Adrenal gland (tissue), 9 donors: ENCODE measurements at regions not wholly inside any gene's neighbourhood (a gene's known extent, or its start where the extent isn't known, plus 50 kb on each side); places are given as distances from the start of the nearest gene placed in this dataset.

Experiments
- DNase-seq, 7 donors: peaks; one replicate each; pipeline ENCODE4 v3.0.0-alpha.2; 2019 to 2020
- H3K27ac ChIP-seq, 5 donors: fragments of 200-600 bp; sonication (generic) in 4 of 5; 1 replicate in 3 of 5; 2 replicates in 2 of 5; pipeline versions ENCODE4 v1.5.1 to v1.8.0; 2016 to 2020; ENCODE audit warnings: mild to moderate bottlenecking in 1 of 5
- H3K27me3 ChIP-seq: fragments of 200-600 bp; 2 replicates; pipeline ENCODE4 v1.8.0; 2021
- H3K36me3 ChIP-seq, 2 donors: fragments of 200-600 bp; replicated peaks in 1 of 2; 1 replicate in 1 of 2; 2 replicates in 1 of 2; pipeline versions ENCODE4 v1.5.1 to v1.8.0; 2018 to 2022
- H3K4me1 ChIP-seq, 2 donors: fragments of 200-600 bp; replicated peaks in 1 of 2; 1 replicate in 1 of 2; 2 replicates in 1 of 2; pipeline versions ENCODE4 v1.5.1 to v1.8.0; 2018 to 2021
- H3K4me3 ChIP-seq, 4 donors: fragments of 200-600 bp; sonication (generic) in 3 of 4; one replicate each; pipeline ENCODE4 v1.5.1; 2016 to 2018
- H3K9me3 ChIP-seq, 3 donors: fragments of 200-600 bp; sonication (generic) in 1 of 3; replicated peaks in 1 of 3; 1 replicate in 2 of 3; 2 replicates in 1 of 3; pipeline versions ENCODE4 v1.5.1 to v1.8.0; 2016 to 2021
- POLR2A ChIP-seq, 2 donors: fragments of 450-650 bp; IDR thresholded peaks; one replicate each; pipeline ENCODE4 v1.6.1; 2017; ENCODE audit warnings: antibody characterized with exemption in 2 of 2, mild to moderate bottlenecking in 2 of 2, moderate library complexity in 1 of 2
- WGBS, 4 donors: extraction: QIAGEN DNeasy Blood & Tissue Kit in 2 of 4; methylation state at CpG; one replicate each; pipeline versions ENCODE4 v1.1.5 to v1.1.7; 2013 to 2017; 5-methylcytosine and 5-hydroxymethylcytosine counted together
- intact Hi-C, 2 donors: fragments of 100-400 bp; cut with DNase I; formaldehyde crosslinking; loops; one replicate each; pipeline versions ENCODE4 v1.14.1 to v1.15.0; 2022 to 2023
- TF ChIP-seq, protein P1 (sequence below), 6 experiments: fragments of 450-650 bp in 4 of 6; fragments of 200-600 bp in 2 of 6; sonication (generic) in 1 of 6; IDR thresholded peaks; 1 replicate in 5 of 6; 2 replicates in 1 of 6; pipeline versions ENCODE4 v1.5.1 to v1.8.0; 2016 to 2021; ENCODE audit warnings: antibody characterized with exemption in 6 of 6, mild to moderate bottlenecking in 2 of 6, moderate library complexity in 1 of 6
- donor health status: healthy with polysubstance abuse.
- donor health status: Bipolar disorder and iron deficiency.
- donor health status: DM: yes; HTN: yes; CAD: no.
- donor health status: DM: no; HTN: no; CAD: no.
- donor health status: DM: no; HTN: no; CAD: no.

DNA sequence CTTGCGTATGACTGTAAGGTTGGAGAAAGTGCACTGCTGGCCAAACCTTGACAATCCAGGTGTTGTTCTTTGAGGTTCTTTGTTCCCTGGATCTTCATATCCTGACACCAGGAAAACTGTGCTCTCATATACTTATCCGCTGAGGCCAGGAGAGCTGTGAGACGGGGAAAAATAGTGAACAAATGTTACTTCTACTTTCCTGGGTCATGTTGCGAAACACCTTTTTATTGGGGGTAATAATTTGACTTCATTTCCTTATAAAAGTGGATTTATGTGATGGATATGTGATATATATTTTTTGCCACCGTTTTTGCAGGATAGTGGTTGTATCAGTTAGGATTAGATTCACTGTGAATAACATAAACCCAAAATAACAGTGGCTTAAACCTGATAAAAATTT, 336.1 kb downstream of the OSR1 start:
- WGBS, 4 donors = 86 to 89% (median 87%) methylated on average over 5 of the region's 5 CpGs
- no peak overlapping the region for H3K27ac ChIP-seq
- TF ChIP-seq, protein P1, sequence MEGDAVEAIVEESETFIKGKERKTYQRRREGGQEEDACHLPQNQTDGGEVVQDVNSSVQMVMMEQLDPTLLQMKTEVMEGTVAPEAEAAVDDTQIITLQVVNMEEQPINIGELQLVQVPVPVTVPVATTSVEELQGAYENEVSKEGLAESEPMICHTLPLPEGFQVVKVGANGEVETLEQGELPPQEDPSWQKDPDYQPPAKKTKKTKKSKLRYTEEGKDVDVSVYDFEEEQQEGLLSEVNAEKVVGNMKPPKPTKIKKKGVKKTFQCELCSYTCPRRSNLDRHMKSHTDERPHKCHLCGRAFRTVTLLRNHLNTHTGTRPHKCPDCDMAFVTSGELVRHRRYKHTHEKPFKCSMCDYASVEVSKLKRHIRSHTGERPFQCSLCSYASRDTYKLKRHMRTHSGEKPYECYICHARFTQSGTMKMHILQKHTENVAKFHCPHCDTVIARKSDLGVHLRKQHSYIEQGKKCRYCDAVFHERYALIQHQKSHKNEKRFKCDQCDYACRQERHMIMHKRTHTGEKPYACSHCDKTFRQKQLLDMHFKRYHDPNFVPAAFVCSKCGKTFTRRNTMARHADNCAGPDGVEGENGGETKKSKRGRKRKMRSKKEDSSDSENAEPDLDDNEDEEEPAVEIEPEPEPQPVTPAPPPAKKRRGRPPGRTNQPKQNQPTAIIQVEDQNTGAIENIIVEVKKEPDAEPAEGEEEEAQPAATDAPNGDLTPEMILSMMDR (IDR thresholded peaks at IDR 0.05) = no peak

DNA sequence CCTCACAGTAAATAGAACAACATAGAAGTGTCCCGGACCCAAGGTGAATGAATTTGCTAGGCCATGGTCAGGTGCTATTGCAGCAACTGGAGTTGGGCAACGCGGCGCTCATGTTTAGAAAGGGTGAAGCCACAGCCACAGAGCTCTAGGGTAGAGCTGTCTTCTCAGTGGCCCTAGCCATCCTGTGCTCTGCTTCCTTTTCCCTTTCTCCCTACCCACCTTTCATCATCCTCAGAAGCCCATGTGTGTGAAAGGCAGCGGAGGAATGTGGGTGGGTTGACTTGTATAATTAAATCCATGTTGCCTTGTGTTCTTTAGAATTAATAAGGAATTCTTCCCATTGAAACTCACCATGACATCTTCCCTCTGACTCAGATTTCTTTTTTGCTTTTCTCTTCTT, 336.7 kb downstream of the OSR1 start:
- WGBS, 4 donors = 85 to 99% (median 97%) methylated on average over 5 of the region's 5 CpGs
- Histone ChIP-seq H3K36me3 (no peaks in the 10 kb centered on the region), H3K27ac (no peak overlapping the region), H3K4me1 (no peaks in the 10 kb centered on the region), H3K9me3 (no peaks in the 10 kb centered on the region), H3K4me3 (no peak overlapping the region), H3K27me3 (no peaks in the 10 kb centered on the region)
- DNase-seq = no peak
- no peak for TF ChIP-seq POLR2A (IDR thresholded peaks at IDR 0.05)
- TF ChIP-seq, protein P1 (IDR thresholded peaks at IDR 0.05) = no peak
- intact Hi-C loops = no loop called here

More for the DNA sequence above, 336.1 kb downstream of the OSR1 start:
- H3K36me3 ChIP-seq = no peaks in the 10 kb centered on the region
- H3K27me3 ChIP-seq = no peaks in the 10 kb centered on the region
- no peak overlapping the region for H3K4me3 ChIP-seq
- H3K9me3 ChIP-seq = no peaks in the 10 kb centered on the region
- intact Hi-C loops = no loop called here
- H3K4me1 ChIP-seq = no peaks in the 10 kb centered on the region
- DNase-seq = no peak

DNA sequence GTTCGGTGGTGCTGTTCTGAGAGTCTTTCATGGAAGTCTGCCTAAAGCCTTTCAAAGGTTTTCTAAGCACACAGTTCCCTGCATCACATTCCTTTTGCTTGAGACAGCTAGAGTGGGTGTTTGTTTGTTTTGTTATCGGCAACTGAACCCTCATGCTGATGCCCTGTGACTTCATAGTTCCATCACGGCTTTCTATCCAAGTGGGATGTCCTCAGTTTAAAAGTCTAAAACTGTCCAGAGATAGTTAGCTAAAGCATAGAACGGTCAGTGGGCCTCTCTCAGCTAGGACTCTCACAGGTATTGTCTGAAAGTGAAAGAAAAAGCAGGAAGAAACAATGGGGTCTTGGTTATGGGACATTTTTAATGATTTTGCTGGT, 337.3 kb downstream of the OSR1 start:
- TF ChIP-seq, protein P1 (IDR thresholded peaks at IDR 0.05) = no peak
- no peak for TF ChIP-seq POLR2A (IDR thresholded peaks at IDR 0.05)
- H3K9me3 ChIP-seq = no peaks in the 10 kb centered on the region
- peak in 1 of 7 donors; percentile 2 for DNase-seq
- no peak overlapping the region for H3K4me3 ChIP-seq
- H3K36me3 ChIP-seq = no peaks in the 10 kb centered on the region
- H3K27me3 ChIP-seq = no peaks in the 10 kb centered on the region
- WGBS, 4 donors = 68 to 76% (median 73%) methylated on average over 4 of the region's 4 CpGs
- H3K27ac ChIP-seq = no peak overlapping the region
- H3K4me1 ChIP-seq = no peaks in the 10 kb centered on the region
- intact Hi-C loops = no loop called here

DNA sequence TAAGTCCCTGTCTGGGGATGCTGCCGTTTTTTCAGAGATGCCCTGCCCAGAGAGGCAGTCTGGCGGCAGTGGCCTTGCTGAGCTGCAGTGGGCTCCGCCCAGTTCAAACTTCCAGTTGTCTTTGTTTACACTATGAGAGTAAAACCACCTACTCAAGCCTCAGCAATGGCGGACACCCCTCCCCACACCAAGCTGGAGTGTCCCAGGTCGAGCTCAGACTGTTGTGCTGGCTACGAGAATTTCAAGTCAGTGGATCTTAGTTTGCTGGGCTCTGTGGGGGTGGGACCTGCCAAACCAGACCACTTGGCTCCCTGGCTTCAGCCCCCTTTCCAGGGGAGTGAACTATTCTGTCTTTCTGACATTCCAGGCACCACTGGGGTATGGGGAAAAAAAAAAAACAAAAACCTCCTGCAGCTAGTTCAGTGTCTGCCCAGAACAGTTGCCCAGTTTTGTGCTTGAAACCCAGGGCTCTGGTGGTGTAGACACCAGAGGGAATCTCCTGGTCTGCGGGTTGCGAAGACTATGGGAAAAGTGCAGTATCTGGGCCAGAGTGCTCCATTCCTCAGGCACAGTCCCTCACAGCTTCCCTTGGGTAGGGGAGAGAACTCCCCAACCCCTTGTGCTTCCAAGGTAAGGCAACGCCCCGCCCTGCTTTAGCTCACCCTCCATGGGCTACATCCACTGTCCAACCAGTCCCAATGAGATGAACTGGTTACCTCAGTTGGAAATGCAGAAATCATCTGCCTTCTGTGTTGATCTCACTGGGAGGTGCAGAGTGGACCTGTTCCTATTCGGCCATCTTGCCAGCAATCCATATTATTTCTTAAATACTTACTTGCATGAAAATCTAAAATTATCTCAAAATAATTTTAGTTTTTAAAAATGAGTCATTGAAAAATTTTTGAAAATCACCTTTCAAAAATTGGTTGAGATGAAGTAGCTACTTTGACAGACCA, 338.0 kb downstream of the OSR1 start:
- Histone ChIP-seq H3K36me3 (no peaks in the 10 kb centered on the region), H3K27ac (no peak overlapping the region), H3K27me3 (no peaks in the 10 kb centered on the region), H3K4me1 (no peaks in the 10 kb centered on the region), H3K9me3 (no peaks in the 10 kb centered on the region), H3K4me3 (no peak overlapping the region)
- TF ChIP-seq POLR2A (IDR thresholded peaks at IDR 0.05) = no peak
- TF ChIP-seq, protein P1 (IDR thresholded peaks at IDR 0.05) = no peak
- DNase-seq = no peak
- intact Hi-C loops = no loop called here
- 80 to 91% (median 83%) methylated on average over 6 to 11 of the region's 11 CpGs for WGBS, 4 donors
